HG03039 (cell line): ENCODE measurements at regions not wholly inside any gene's neighbourhood (a gene's known extent, or its start where the extent isn't known, plus 50 kb on each side); places are given as distances from the start of the nearest gene placed in this dataset.
"Not testable (repeated sequence)": the region's sequence is repeated elsewhere in the genome, so short reads cannot be mapped to it uniquely, and the experiment has no call there.

Source experiments
- ATAC-seq: cut with Tn5 transposase; IDR thresholded peaks from one replicate; pipeline ENCODE4 v1.9.1; 2021; ENCODE audit warnings: mild to moderate bottlenecking, moderate library complexity; ENCODE audit not compliant: unreplicated experiment

GRCh38 chr2:180246268-180246667, 239.2 kb upstream of the CWC22 start:
- no peak for ATAC-seq

DNA sequence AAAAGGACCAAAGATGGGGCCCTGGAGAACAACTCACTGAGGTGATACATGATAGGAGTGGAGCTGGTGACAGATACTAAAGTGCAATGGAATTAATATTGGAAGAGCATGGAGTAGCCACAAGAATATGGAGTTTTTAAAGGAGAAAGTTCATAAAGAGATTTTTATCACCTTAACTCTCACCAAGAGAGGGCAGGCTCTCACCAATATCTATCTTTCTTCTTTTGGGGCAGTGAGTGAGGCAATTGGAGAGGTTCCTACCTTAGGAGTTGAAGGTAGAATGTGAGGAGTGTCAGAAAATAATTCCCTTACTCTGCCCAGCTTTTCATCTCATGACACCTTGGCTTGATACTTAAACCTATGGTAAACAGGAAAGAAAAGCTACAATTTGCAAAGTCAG, 233.7 kb upstream of the CWC22 start:
- ATAC-seq, result no peak

- ATAC-seq, result no peak
Measured at GRCh38 chr2:180238729-180239128, 231.6 kb upstream of the CWC22 start.

DNA sequence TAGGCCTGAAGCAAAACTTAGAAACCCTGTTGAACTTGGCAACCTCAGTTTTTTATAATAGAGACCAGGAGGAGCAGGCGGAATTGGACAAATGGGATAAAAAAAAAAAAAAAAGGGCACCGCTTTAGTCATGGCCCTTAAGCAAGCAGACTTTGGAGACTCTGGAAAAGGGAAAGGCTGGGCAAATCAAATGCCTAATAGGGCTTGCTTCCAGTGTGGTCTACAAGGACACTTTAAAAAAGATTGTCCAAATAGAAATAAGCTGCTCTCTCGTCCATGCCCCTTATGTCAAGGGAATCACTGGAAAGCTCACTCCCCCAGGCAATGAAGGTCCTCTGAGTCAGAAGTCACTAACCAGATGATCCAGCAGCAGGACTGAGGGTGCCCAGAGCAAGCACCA, 229.0 kb upstream of the CWC22 start:
- not testable (repeated sequence) for ATAC-seq

GRCh38 chr2:180235506-180235905, 228.4 kb upstream of the CWC22 start:
- not testable (repeated sequence) for ATAC-seq

- ATAC-seq, result not testable (repeated sequence)
Measured at GRCh38 chr2:180234991-180235390, 227.9 kb upstream of the CWC22 start.

DNA sequence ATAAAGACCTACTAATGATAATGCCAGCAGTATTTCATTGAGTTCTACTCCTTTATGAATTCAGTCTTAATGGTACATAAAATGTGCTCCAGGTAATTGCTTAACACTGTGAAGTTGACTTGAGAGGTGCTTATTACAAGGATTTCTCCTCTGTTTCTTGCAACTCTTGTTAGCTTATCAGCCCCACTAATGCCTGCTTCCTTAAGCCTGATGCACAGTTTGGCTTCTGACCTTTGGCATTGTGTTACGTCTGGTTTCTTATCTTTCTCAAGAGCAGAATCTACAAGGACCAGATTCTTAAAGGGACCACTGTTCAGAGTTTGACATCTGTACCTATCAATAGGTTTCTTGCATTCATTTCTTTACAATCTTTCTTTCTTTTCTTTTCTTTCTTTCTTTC, 223.9 kb upstream of the CWC22 start:
- no peak for ATAC-seq

DNA sequence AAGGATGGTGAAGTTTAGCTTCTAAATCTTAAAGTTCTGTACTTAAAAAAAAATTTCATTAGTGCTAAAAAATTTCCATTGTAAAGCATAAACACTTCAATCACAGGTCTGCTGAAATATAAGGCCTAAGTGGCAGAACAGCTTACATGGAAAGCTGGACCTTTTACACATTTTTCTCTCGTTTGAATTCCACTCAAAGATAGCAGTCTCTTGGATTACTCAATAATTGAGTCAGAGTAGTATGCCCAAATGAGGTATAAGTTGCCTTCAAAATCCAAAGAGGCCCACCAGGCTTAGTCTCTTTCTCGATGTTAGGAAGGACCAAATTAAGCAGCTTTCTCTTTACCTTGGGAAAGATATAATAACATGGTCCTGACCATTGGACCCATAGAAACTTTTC, 220.4 kb upstream of the CWC22 start:
- ATAC-seq, result no peak

GRCh38 chr2:180225118-180225517, 218.0 kb upstream of the CWC22 start:
- no peak for ATAC-seq

- ATAC-seq, result no peak
Measured at GRCh38 chr2:180222644-180223043, 215.5 kb upstream of the CWC22 start.

DNA sequence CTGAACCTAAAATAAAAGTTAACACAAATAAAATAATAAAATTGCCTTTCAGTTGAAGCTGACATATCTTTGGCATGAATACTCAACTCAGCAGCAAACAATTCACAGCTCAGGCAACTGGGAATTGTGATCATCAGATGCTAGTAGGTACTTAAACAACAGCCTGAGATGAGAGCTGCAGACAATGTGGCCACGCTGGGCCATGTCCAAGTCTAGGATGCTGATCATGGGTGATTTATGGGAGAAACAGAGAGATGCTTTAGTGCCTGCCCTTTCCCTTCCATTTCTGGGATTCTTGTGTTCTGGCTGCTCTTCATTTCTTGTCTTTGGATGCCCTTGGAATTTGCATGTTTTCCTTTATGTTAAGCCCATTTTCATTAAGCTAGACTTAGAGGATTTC, 212.4 kb upstream of the CWC22 start:
- ATAC-seq, result no peak

DNA sequence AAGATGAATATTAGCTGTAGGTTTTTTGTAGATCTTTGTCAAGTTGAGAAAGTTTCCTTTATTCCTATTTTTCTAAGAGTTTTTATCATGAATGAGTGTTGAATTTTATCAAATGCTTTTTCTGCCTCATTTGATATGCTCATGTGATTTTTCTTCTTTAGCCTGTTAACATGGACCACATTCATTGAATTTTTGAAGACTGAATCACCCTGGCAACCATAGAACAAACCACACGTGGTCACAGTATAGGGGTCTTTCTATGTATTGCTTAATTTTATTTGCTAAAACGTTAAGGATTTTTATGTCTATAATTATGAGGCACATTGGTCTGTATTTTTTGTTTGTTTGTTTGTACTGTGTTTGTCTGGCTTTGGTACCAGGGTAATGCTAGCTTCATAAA, 201.7 kb upstream of the CWC22 start:
- ATAC-seq, result no peak

DNA sequence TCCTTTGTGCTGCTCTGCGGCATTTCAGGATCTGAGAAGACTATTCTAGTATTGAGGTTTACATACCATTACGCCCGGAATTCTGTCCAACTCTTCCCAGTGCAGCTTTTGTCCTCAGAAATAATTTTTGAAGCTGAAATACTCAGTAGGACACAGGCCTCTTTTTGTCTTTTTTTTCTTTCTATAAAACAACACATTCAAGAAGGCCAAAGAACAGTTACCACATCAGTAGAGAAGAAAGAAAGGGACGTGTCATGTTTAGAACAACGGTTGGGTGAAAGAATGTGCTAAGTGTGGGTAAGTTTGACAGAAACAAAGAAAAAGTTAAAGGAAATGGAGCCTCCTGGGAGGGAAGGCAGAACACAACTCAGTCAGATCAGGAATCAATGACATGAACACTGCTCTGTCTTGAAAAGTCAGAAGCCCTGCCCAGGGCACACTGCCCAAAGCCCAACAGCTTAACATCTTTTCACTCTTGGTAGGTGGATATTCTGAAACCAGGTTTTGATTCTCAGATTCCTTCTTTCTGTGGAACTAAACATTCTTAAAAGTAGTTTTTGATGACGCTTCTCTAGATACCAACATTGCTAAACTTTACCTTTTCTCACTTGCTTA, 198.6 kb upstream of the CWC22 start:
- no peak for ATAC-seq

DNA sequence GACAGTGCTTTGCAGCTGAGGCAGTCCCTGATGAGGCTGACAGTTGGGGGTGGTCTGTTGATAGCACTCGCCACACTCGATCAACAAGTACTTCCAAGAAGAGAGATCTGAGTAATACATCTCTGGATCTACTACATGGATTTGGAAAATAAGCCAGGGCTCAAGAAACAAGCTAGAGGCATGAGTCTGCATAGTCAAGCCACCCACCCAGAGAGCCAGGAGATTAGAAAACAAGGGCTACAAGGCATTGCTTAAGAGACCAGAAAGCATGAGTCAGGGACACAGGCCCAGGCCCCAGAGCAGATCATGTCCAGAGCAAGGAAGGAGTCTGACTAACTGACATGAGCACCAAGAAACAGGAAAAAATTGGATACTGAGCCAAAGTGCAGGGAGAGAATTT, 196.9 kb upstream of the CWC22 start:
- ATAC-seq, result no peak

DNA sequence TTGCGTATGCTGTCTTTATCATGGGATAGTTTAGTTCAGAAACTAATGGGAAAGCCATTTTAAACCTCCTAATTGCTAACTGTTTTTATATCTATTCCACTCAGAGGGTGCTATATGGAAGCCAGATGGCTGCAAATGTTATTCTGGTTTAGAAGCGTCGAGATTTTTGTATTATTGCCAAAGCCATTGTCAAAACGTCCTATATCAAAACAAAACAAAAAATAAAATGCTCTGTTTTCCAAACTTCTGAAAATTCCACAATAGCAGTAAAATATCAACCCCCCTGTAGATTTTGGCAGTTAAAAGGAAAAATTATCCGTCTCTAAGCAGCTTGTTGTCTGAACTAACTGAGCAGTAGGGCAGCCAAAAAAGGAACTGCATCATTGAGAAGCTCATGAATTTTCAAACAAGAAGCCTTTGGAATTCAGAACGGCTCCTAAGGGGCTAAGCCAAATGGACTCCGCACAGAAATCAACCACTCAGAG, 195.4 kb upstream of the CWC22 start:
- no peak for ATAC-seq

DNA sequence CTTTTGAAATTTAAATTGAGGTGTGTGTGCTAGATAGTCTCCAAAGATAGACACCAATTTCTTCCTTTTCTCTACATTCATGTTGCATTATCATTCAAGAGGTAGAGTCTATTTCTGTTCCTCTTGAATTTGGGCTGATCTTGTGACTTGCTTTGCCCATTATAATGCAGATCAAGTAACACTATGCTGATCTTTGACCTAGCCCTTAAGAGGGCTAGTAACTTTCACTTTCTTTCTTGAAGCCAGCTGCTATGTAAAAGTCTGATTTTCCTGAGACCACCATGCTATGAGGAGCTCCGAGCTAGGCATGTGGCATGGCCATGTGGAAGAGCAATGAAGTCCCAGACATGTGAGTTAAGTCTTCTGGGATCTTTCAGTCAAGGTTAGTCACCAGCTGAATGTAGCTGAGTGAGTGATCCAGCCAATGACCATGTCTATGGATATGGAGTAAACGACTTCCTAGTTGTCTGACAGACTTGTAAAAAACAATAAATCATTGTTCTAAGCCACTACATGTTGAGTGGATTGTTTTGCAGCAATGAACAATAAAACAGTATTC, 189.4 kb upstream of the CWC22 start:
- ATAC-seq, result no peak

- ATAC-seq, result no peak
Measured at GRCh38 chr2:180195847-180196246, 188.8 kb upstream of the CWC22 start.

DNA sequence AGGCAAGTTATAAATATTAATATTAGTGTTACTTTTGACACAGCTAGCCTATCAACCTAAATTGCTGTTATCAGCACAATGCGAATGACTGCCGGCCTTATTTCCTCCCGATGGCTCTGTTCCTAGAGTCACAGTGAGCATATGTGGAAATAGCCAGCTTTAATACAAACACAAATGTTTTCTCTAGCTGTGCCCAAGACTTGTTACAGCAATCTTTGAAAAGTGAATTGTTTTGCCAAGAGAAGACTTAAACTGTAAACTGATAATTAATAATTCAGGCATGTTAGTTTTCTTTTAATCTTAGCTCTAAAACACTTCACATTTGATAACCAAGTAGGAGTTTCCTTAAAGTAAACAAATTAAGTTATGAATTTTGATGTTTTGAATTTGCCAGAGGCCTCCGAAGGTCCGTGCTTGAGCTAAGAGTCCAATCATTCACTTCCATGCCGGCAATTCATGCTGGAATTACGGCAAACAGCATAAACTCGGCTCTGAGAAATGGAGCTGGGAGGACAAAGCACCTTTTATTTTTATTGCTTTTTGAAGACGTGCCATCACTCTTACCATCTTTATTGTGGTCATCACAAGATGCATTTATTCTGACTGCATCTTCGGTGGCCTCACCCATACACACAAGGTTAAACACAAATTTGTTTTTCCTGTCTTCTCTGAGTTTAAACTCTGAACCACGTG, 184.5 kb upstream of the CWC22 start:
- ATAC-seq, result no peak

GRCh38 chr2:180190851-180191250, 183.8 kb upstream of the CWC22 start:
- no peak for ATAC-seq

DNA sequence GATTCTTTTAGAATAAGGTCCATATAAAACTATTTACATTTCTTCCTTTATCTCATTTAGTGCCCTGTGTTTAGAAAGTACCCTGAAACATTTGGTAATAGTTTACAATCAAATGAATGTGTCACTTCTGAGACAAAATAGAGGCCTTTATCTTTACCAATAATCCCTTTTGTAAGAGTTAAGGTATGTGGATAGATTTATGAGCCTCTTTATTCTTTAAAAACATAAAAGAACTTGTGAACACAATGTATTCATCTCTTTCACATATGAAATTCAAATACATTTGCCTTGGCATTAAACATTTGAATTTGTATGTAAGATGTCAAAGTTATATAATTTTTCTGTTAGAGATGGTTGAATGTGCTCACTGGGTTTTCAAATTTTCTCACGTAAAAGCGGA, 180.5 kb upstream of the CWC22 start:
- ATAC-seq, result no peak

DNA sequence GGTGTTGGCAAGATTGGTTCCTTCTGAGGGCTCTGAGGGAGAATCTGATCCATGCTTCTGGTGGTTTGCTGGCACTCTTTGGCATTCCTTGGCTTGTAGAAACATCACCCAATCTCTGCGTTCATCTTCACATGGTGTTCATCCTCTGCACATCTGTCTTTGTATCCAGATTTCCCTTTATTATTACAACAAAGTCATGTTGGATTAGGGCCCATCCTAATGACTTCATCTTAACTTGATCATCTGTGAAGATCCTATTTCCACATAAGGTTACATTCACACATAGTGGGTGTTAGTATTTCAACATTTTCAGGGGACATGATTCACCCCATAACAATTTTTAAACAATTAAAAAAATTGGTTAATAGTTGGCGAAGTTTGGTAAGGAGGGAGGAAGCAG, 177.4 kb upstream of the CWC22 start:
- no peak for ATAC-seq

DNA sequence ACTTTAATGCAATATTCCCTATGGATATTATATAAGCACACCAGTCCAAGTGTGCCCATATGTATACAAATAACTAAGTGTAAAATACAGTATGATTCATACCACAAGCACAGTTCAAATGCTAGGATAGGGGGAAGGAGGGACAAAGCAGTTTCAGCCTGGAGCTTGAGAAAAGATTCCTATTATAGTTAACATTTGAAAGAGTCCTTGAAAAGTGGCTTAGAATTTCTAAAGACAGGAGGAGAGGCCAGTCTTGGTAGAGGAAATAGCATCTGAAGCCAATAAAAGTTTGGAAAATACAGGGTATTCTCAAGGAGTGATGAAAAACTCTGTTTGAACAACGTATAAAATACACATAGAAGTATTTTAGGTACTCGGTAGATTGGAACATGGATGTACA, 173.4 kb upstream of the CWC22 start:
- no peak for ATAC-seq
